ENCODE measurements at regions not wholly inside any gene's neighbourhood (a gene's known extent, or its start where the extent isn't known, plus 50 kb on each side); places are given as distances from the start of the nearest gene placed in this dataset.

DNA sequence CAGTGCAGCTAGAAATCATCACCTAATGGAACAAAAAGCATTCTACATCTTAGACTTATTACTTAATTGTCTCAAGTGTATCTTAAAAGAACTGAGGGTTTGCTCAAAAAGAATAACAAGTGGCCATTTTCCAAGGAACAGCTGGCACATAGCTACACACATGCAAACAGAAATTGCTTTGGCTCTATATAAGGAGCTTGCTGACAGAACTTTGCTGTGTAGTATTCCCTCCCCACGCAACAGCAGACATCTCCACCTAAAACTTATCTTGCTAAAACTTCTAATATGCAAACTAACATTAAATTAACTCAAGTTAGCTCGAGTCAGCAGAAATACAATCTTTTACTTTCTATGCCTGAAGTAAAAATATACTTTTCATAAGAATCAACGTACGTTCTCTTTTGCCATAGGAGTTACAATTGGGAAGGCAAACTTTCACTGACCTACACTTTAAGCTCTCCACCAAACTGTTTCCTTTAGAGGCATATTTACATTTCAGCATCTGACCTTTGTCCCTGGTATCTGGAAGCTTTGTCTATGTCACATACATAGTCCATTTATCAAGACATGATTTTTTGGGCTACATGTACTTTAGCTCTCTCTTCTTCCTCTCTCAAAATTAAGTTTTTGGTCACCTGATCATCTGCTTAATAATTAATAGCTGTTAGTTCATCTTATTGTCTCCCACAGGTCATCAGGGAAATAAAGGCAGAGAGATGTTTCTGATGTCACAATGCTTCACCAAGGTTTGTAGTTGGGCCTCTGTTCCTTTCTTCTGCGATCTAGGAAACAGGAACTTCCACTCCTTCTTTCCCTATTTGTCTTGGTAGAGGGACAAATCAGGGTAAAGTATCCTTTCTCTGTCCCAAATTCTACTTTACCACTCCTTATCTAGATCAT is 163.4 kb upstream of the AGTR1 start:
- H3K9me3 ChIP-seq (ENCODE audit: control insufficient read depth, low read depth, low read length), result no peaks in the 10 kb centered on the region
- H3K4me1 ChIP-seq (ENCODE audit: control insufficient read depth, extremely low read depth, insufficient read depth, low read length), result no peaks in the 10 kb centered on the region
- H3K9me1 ChIP-seq (ENCODE audit: control insufficient read depth, extremely low read depth, insufficient read depth, low read length), result no peaks in the 10 kb centered on the region
- H3K36me3 ChIP-seq (ENCODE audit: control insufficient read depth in 2 of 2, extremely low read depth in 1 of 2, insufficient read depth in 2 of 2, low read length in 2 of 2), result no peaks in the 10 kb centered on the region
- no peak for TF ChIP-seq EZH2 (IDR thresholded peaks at IDR 0.05; ENCODE audit: low read length)
- TF ChIP-seq, protein P1, sequence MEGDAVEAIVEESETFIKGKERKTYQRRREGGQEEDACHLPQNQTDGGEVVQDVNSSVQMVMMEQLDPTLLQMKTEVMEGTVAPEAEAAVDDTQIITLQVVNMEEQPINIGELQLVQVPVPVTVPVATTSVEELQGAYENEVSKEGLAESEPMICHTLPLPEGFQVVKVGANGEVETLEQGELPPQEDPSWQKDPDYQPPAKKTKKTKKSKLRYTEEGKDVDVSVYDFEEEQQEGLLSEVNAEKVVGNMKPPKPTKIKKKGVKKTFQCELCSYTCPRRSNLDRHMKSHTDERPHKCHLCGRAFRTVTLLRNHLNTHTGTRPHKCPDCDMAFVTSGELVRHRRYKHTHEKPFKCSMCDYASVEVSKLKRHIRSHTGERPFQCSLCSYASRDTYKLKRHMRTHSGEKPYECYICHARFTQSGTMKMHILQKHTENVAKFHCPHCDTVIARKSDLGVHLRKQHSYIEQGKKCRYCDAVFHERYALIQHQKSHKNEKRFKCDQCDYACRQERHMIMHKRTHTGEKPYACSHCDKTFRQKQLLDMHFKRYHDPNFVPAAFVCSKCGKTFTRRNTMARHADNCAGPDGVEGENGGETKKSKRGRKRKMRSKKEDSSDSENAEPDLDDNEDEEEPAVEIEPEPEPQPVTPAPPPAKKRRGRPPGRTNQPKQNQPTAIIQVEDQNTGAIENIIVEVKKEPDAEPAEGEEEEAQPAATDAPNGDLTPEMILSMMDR (optimal IDR thresholded peaks at IDR 0.05 in 1 of 3, IDR thresholded peaks at IDR 0.05 in 1 of 3, conservative IDR thresholded peaks at IDR 0.05 in 1 of 3; ENCODE audit: extremely low read depth in 1 of 3, insufficient read depth in 2 of 3, low read length in 3 of 3), result no peak
- H3K79me2 ChIP-seq (ENCODE audit: control insufficient read depth, insufficient read depth, low read length), result no peaks in the 10 kb centered on the region
- H3K4me3 ChIP-seq (ENCODE audit: control insufficient read depth in 2 of 3, extremely low read depth in 1 of 3, insufficient read depth in 2 of 3, low read depth in 1 of 3, low read length in 3 of 3), result no peak overlapping the region
- no peaks in the 10 kb centered on the region for H4K20me1 ChIP-seq (ENCODE audit: control insufficient read depth, extremely low read depth, insufficient read depth, low read length)
- FAIRE-seq (no peak), DNase-seq (ENCODE audit: low read depth, low spot score) (no peak)
- H3K27ac ChIP-seq (ENCODE audit: control insufficient read depth, insufficient read depth, low read length), result no peak overlapping the region
- no peak overlapping the region for H3K9ac ChIP-seq (ENCODE audit: control insufficient read depth, extremely low read depth, insufficient read depth, low read length)
- dilution Hi-C loops (cut with MboI; ENCODE audit: extremely low pct_ligation_motif_present, low sequenced_read_pairs), result no loop called here
- H2AFZ ChIP-seq (ENCODE audit: control insufficient read depth, low read length), result no peak overlapping the region
- no peak overlapping the region for H3K4me2 ChIP-seq (ENCODE audit: control insufficient read depth, extremely low read depth, insufficient read depth, low read depth, low read length)
- H3K27me3 ChIP-seq (ENCODE audit: control insufficient read depth, extremely low read depth, insufficient read depth, low read length), result no peaks in the 10 kb centered on the region

DNA sequence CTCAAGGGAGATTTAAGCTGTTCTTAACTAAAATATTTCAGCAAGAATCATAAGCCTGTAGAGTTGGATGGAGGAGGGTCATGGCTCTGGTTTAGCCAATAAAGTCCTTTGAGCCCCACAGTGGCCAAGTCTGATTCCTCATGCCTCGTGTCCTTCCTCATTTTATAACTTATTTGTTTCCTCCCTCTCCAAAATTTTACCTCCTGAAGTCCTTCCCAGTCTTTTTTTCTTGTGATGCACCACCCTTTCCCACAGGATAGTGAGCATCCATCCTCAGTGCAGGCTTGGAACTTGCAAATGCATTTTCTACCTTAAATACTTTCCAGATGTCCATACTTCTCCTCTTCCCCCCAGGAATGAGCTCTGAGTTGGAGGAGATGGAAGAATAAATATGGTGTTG is 162.7 kb upstream of the AGTR1 start:
- Histone ChIP-seq H3K9me3 (ENCODE audit: control insufficient read depth, low read depth, low read length) (no peaks in the 10 kb centered on the region), H3K79me2 (ENCODE audit: control insufficient read depth, insufficient read depth, low read length) (no peaks in the 10 kb centered on the region), H3K4me1 (ENCODE audit: control insufficient read depth, extremely low read depth, insufficient read depth, low read length) (no peaks in the 10 kb centered on the region), H3K27ac (ENCODE audit: control insufficient read depth, insufficient read depth, low read length) (no peak overlapping the region), H2AFZ (ENCODE audit: control insufficient read depth, low read length) (no peak overlapping the region), H3K9ac (ENCODE audit: control insufficient read depth, extremely low read depth, insufficient read depth, low read length) (no peak overlapping the region), H3K9me1 (ENCODE audit: control insufficient read depth, extremely low read depth, insufficient read depth, low read length) (no peaks in the 10 kb centered on the region), H3K4me2 (ENCODE audit: control insufficient read depth, extremely low read depth, insufficient read depth, low read depth, low read length) (no peak overlapping the region), H3K36me3 (ENCODE audit: control insufficient read depth in 2 of 2, extremely low read depth in 1 of 2, insufficient read depth in 2 of 2, low read length in 2 of 2) (no peaks in the 10 kb centered on the region), H3K27me3 (ENCODE audit: control insufficient read depth, extremely low read depth, insufficient read depth, low read length) (no peaks in the 10 kb centered on the region), H4K20me1 (ENCODE audit: control insufficient read depth, extremely low read depth, insufficient read depth, low read length) (no peaks in the 10 kb centered on the region), H3K4me3 (ENCODE audit: control insufficient read depth in 2 of 3, extremely low read depth in 1 of 3, insufficient read depth in 2 of 3, low read depth in 1 of 3, low read length in 3 of 3) (no peak overlapping the region)
- no peak for TF ChIP-seq EZH2 (IDR thresholded peaks at IDR 0.05; ENCODE audit: low read length)
- TF ChIP-seq, protein P1 (optimal IDR thresholded peaks at IDR 0.05 in 1 of 3, IDR thresholded peaks at IDR 0.05 in 1 of 3, conservative IDR thresholded peaks at IDR 0.05 in 1 of 3; ENCODE audit: extremely low read depth in 1 of 3, insufficient read depth in 2 of 3, low read length in 3 of 3), result no peak
- DNase-seq (ENCODE audit: low read depth, low spot score) (no peak), FAIRE-seq (no peak)
- dilution Hi-C loops (cut with MboI; ENCODE audit: extremely low pct_ligation_motif_present, low sequenced_read_pairs), result no loop called here

All from keratinocyte (primary cell).